Right forelimb (tissue), 1 donor: ENCODE measurements at regions not wholly inside any gene's neighbourhood (a gene's known extent, or its start where the extent isn't known, plus 50 kb on each side); places are given as distances from the start of the nearest gene placed in this dataset.
A peak's percentile ranks its signal among the peaks of the same experiment; 100 is the strongest.

Experiments
- DNase-seq: peaks from one replicate; pipeline ENCODE4 v3.0.0-alpha.2; 2018

- DNase-seq = no peak
Observed at GRCh38 chr13:44101347-44102083, 221.8 kb downstream of the LACC1 start.

GRCh38 chr13:44103429-44104196 is 223.9 kb downstream of the LACC1 start:
- DNase-seq = no peak

DNA sequence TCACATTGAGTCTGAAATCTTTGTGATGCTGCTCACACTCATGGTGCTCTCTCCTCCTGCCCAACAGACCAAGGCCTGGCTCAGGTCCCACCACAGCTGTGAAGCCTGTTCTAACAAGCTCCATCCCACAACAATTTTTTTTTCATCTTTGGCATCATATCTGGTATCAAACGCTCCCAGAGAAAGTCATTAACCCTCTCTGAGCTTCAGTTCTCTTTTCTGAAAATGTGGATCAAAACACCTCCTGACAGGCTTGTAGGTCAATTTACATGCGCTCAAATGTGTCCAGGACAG is 224.4 kb downstream of the LACC1 start:
- peak; percentile 56 for DNase-seq

GRCh38 chr13:44104969-44105368 is 225.3 kb downstream of the LACC1 start:
- no peak for DNase-seq

DNA sequence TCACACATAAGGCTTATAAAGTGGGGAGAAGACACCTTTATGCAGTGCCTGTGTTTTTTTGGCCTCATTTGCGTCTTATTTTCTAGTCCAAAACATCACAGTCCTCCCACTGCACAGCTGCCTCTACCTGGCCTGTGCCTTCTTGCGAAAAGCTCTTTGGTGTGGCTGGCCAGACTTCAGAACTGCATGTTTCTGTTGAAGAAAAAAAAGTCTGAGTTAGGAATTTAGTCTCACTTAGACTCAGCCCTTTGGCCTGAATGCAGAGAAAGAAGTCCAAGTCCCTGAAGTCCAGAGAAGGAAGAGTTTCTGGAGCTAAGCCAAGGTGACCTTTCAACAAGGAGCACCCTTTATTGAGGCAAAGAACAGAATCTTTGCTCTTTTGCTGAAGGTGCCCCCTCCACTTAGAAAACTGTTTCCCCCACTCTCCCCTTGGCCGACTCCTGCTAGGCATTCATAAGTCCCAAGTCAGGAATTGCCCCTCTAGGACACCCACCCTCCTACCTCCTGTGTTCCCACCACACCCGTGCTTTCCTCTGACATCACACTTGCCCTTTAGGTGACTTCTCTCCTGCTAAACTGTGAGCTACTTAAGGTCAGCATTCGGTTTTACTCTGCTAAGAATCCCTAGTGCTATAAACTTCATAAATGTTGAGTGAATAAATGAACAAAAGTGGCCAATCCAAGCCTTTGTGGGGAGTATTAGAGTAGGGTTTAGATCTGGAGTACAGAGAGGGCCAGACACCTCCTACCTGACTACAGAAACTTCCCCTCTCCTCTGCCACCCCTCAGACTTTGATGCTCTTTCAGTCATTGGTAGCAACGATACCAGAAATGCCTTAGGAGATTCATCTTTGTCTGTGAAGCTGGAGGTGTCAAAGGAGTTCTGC is 226.8 kb downstream of the LACC1 start:
- peak; percentile 49 for DNase-seq

DNA sequence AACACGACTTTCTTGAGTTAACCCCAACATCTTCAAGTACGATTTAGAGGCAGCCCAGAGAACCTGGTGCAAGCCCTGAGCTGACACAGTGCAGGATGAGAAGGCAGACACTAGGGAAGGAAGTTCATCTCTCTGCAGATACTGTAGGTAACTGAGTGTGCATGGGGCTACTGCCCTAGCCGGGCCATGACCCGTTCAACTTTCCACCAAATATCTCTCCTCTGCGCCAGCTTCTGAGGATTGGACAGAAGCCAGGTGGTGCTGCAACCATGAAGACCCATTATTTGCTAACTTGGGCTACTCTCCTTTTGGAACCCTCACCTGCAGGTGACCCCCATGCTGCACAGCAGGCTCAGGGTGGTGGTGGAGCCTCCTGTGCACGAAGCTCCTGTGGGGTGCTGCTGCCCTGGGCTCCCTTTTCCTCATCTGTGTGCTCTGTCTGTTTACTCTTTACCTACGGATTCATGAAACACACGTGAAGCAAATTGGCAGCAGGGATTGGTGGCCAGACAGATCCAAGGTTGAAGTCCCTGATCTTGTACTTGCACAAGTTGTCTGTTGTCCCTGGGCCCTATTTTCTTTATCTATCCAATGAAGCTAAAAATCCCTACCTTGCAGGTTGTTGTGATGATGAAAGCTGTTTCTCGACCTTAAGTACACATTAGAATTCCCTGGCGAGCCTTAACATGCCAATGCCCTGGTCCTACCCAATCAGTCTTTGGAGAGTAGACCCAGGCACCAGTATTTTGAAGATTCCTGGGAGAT is 227.8 kb downstream of the LACC1 start:
- DNase-seq = no peak

DNA sequence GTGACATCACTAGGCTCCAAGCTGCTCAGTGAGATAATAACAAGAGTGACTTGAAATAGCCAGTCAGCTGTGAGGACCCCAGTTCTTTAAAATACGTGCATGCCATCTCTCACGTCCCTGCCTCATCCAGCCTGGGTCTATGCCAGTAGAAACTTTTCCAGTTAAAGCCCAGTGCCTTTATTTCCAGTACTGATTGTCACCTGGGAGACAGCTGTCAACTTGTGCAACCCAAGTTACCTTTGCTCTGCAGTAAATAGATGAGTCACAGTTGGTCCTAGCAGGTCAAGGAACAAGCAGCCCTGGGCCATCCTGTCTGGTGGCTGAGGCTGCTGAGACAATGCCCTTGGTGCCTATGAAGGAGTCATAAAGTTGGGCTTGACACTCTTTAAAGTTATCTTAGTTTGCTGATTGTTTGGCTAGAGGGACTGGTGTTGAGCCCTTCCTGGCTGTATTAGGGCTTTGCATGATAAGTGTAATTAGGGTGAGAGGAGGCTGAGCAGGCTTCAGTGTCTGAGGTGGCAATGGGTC is 228.7 kb downstream of the LACC1 start:
- no peak for DNase-seq

DNA sequence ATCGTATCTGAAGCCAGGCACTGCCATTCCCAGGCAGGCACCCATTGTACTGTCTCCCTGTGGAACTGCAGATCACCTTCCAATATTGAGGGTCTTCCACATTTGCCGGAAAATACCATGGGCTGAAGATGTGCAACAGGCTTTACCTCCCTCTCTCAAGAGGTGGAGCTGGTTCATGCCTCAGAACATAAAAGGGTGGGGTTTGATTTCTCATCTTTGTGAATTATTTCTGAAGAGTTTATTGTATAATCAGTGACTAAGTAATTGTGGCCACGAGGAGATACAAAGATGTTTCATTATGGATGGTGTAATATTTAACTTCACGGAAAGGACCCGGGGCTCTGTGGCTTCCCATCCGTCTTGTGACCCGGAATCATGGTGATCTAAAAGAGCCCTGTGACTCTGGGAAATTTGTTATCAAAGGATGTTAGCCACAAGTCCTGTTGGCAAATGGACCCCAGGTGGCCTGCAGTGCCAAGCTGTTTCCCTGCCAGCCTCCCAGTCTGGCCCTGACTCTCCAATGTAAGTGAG is 230.5 kb downstream of the LACC1 start:
- DNase-seq = no peak

GRCh38 chr13:44111701-44112100 is 232.0 kb downstream of the LACC1 start:
- DNase-seq = no peak

DNA sequence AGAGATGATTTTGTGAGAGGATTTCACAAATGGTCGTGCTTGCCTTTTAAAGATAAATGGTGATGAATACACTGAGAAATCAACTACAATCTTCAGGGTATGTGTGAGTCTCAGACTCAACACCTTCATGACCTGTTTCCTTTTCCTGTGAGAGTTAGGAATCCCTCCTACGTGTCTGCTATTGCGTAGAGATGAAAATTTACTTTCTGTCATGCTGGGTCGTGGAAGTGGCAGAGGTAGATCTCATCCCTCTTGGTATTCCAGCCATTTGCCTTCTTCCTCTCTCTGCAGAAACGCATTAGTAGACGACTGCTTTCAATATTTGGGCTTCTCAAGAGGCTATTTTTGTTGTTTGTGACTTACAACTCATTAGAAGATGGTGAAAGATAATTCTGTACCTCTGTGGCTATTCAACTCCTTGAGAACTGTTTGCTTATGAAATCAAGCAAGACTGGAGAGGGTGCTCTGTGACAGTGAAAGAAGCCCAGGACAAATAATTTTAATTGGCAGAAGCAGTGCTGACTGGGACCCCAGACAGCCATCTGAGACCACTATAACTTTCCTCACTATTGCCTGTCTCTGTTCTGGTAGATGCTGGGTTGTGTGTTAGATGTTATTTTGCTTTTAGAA is 233.1 kb downstream of the LACC1 start:
- DNase-seq = no peak

- DNase-seq = no peak
Observed at GRCh38 chr13:44116562-44117332, 237.0 kb downstream of the LACC1 start.

DNA sequence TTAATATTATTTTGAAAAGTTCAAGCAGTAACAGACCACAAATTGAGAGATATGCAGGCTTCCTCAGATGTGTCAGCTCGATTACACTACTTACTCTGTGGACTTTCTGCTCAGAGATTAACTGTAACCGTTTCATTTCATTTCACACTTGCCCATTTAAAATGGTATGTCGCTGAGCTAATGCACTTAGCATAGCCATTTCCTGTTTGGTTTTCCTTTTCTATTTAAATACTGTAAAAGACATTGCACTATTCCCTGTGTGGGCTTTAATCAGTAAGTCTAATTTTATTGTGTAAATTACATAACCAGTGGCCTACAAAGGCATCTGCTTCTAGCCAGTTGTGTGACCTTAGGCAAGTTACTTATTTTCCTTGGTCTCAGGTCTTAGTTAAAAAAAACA is 237.6 kb downstream of the LACC1 start:
- no peak for DNase-seq

DNA sequence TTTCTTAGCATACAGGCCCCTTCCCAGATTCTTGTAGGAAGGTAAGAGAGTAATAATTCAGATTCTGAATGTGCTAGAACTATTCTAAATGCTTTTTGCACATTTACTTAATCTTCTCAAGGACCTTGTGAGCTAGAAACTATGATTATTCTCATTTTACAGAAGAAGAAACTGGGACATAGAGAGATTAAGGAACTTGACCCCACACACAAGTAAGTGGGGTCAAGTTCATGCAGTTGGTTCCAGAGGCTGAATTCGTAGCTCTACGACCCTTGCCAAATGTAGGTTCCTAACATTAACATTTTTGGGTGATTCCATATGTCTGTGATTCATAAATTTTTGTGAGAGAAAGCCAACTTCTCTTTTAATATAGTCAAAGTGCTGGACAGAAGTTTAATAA is 238.1 kb downstream of the LACC1 start:
- DNase-seq = no peak

DNA sequence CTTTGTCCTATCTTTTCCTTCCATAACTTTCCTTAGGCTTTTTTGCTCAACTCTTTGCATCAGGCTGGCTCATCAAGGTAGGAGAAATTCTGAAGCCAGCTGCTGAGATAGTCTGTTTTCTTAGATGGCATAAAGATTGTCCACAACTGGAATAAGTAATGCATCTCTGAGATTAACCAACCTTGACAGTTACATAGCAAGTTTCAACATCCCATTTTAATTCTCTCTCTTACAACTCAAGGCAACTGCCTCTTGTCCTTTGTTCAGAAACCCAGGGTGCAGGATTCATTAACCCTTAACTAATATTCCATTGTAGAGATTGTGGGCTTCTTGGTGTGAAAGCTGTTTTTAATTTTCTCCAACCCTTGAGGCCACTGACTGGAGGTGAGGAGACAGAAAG is 239.2 kb downstream of the LACC1 start:
- DNase-seq = no peak

GRCh38 chr13:44120043-44120442 is 240.3 kb downstream of the LACC1 start:
- peak; percentile 54 for DNase-seq

DNA sequence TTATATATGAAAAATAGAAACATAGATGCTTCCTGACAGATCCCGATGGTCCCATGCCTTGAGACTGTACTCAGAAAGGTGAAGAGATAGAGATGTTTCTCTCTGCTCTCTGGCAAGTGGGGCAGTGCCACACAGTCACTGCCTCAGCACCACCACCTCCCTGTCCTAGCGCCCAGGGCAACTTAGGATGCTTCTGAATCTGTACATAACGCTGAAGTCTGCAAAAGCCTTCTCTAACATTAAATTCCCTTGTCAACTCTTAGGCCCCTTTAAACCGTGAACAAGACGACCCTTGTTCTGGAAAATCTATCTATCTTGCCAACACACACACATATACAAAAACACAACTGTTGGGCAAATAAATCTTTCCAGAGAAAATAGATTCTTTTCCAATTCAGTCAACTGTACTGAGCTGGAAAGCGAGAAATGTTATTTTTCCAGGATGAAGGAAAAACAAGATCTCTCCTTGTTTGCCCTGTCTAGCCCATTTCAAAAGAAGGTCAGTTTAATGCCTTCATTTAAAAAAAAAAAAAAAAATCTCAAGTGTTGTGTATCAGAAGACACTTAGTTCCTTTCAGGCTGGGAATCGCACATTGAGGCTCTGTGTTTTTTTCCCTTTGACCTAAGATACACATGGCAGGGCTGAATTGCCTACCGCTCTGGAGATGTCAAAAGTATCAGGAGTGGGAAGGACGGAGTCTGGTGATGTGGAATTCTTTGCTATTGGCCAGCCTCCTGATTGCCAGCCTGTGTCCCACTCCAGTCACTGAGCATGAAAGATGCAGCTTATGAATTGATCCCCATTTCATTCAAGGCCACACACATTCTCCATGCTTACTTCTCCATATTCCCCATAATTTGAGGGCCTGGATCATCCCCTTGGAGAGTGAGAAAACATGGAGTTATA is 241.4 kb downstream of the LACC1 start:
- DNase-seq = no peak

GRCh38 chr13:44124352-44124751 is 244.6 kb downstream of the LACC1 start:
- no peak for DNase-seq

- DNase-seq = no peak
Observed at GRCh38 chr13:44125943-44126469, 246.3 kb downstream of the LACC1 start.

DNA sequence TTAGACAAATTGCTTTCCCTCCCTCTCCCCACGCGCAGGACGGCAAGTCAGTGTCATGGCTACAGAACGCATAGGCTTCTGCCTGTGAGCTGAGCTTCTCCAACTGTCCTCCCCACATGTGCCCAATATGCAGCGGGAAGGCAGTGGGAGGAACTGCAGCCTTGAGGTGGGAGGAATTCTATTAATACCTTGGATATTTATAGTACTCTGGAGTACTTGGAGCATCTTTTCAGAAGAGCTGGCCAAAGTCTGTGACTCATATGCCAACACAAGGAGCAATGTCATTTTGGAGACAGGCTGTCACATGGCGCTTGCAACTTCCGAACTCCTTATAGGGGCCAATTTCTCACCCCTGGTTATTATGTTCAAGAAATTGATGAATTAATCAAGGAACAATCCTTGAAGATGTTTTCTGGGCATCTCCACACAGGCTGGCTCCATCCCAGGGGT is 245.0 kb upstream of the SERP2 start:
- DNase-seq = no peak

- DNase-seq = no peak
Observed at GRCh38 chr13:44129418-44129817, 244.2 kb upstream of the SERP2 start.
